G401.6 (cell line): ENCODE measurements at regions not wholly inside any gene's neighbourhood (a gene's known extent, or its start where the extent isn't known, plus 50 kb on each side); places are given as distances from the start of the nearest gene placed in this dataset.

Source experiments
- FAIRE-seq: peaks from 2 replicates; lab custom pipeline; 2012; peaks lifted over from hg19 to GRCh38; lab: Jason Lieb, UNC

DNA sequence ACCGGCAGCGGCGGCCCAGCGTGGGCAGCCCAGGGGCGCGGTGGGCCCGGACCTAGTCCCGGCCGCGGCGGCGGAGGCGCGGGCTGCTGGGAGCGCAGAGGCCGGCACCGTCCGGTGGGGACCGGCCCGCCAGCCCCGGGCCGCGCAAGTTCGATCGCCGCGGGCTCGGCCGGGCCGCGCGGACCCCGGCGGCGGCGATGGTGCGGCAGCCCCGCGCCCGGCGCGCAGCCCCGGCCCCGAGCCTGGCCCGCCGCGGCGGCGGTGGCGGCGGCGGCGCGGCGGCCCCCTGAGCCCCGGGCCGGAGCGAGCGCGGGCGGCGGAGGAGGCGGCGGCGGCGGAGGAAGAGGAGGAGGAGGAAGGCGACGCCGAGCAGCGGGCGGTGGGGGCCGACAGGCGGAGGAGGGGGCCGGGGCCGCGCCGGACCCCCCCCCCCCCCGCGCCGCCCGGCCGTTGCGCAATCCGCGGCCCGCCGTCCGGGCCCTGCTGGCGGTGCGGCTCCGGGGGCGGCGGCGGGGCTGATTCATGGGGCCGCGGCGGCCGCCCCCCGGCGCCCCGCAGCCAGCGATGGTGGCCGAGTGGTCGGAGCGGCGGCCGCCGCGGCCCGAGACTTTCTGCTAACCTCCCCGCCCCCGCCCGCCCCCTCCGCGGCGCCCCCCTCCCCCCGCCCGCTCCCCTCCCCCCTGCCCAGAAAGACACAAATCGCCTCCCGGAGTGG, 1251.9 kb downstream of the BRD1 start:
- FAIRE-seq: no peak

GRCh38 chr22:48574776-48575617, 1252.7 kb downstream of the BRD1 start:
- no peak for FAIRE-seq

DNA sequence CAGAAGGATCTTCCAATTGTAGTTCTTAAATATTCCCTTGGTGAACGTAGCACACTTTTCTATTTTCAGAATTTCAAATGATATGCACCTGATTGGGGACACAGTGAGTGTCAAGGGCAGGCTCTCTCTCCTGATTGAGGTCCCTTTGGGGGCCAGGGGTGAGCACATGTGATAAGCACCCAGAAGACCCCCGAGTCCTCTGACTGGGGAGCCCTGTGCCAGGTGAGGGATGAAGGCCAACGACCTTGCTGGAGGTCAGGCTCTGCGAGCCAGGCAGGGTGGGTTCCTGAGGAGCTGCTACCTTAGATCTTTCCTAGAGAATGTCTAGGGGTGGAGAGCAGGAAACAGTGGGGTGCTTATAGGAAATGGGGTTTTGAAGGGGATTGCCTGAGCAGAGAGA, 1253.9 kb downstream of the BRD1 start:
- no peak for FAIRE-seq

- FAIRE-seq: no peak
Measured at GRCh38 chr22:48572951-48573350, 1254.7 kb downstream of the BRD1 start.

GRCh38 chr22:48570912-48571311, 1256.8 kb downstream of the BRD1 start:
- FAIRE-seq: no peak

GRCh38 chr22:48569476-48570233, 1258.0 kb downstream of the BRD1 start:
- FAIRE-seq: no peak

DNA sequence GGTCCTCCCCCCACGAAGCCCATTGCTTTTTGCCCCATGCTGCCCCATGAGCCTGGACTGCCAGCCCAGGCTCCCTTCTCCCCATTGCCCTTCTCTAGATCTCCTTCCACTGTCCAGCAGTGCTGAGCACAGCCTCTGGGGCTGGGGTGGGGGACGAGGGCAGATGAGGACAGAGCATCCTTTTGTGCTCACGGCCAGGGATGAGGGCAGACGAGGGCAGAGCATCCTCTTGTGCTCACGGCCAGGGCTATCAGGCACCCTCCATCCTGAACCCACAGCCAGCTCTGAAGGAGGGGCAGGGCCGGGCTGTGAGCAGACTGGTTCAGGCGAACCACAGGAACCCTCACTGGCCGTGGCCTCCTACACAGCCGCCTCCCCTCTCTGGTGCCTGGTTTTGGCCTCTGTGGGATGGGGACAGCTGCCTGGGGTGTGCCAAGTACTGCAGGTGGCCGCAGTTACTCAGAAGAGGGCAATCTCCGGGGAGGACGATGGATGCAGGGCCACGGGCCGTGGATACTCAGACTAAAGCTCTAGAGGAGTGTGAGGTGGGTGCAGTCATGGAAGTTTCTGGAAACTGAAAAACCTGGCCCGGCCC, 1258.8 kb downstream of the BRD1 start:
- no peak for FAIRE-seq

- no peak for FAIRE-seq
Measured at GRCh38 chr22:48567213-48567975, 1260.3 kb downstream of the BRD1 start.

GRCh38 chr22:48566741-48567140, 1260.9 kb downstream of the BRD1 start:
- no peak for FAIRE-seq

GRCh38 chr22:48565901-48566501, 1261.7 kb downstream of the BRD1 start:
- FAIRE-seq: no peak

- no peak for FAIRE-seq
Measured at GRCh38 chr22:48564995-48565394, 1262.7 kb downstream of the BRD1 start.

- no peak for FAIRE-seq
Measured at GRCh38 chr22:48563966-48564330, 1263.7 kb downstream of the BRD1 start.

- no peak for FAIRE-seq
Measured at GRCh38 chr22:48563118-48563965, 1264.3 kb downstream of the BRD1 start.

GRCh38 chr22:48561676-48562075, 1266.0 kb downstream of the BRD1 start:
- FAIRE-seq: no peak

- FAIRE-seq: no peak
Measured at GRCh38 chr22:48560836-48561235, 1266.8 kb downstream of the BRD1 start.

DNA sequence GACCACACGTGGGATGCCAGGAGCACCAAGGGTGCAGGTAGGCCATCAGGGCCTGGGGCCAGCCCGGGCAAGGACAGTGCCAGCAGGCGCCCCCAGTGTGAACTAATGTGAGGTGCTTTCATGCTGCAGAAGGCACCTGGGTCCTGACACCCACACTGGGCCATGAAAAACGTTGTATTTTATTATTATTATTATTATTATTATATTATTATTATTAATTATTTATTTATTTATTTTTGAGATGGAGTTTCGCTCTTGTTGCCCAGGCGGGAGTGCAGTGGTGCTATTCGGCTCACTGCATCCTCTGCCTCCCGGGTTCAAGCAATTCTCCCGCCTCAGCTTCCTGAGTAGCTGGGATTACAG, 1267.3 kb downstream of the BRD1 start:
- FAIRE-seq: no peak

DNA sequence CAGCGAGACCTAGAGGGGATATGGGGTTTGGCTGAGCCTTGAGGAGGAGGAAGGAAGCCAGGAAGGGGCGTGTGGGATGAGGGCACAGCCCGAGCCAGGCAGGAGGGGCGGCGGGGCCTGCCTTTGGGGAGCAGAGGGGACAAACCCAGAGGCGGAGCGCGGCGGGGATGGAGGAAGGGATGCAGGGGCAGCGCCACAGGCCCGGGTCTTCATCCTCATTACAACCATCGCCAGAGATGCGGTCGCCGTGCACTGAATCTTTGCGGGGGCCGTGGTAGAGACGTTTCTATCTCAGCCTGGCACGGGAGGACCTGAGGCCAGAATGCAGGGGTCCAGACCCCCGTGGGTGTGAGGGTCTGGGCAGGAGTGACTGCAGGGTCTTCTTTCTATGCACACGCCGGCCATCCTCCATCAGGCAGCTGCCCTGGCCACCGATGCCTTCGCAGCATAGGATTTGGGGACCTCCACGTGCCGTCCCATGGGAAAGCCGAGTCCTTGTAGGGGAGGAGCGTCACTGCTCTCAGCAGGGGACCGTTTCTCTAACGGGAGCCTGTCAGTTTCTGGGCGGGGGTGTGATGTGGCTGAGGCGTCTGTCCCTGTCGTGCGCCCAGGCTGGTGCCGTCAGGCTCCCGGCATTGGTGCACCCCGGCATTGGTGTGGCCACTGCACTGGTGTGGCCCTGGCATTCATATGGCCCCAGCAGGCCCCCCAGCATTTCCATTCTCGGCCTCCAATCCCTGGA, 1267.9 kb downstream of the BRD1 start:
- no peak for FAIRE-seq

GRCh38 chr22:48558606-48559402, 1268.9 kb downstream of the BRD1 start:
- no peak for FAIRE-seq

GRCh38 chr22:48558016-48558415, 1269.7 kb downstream of the BRD1 start:
- FAIRE-seq: no peak
